SK-N-SH treated with all-trans-retinoic acid at 6 μM for 48 hours (cell line): ENCODE measurements at regions not wholly inside any gene's neighbourhood (a gene's known extent, or its start where the extent isn't known, plus 50 kb on each side); places are given as distances from the start of the nearest gene placed in this dataset.

Experiments
- ATAC-seq: fragments of 200-7000 bp; cut with Tn5 transposase; 3 replicates; pipeline ENCODE4 v1.9.1; 2020; ENCODE audit warnings: mild to moderate bottlenecking, moderate library complexity
- BACH2 ChIP-seq: fragments of 250-450 bp; sonication (Bioruptor Pico); IDR thresholded peaks from 2 replicates; pipeline ENCODE4 v1.9.0; 2021; ENCODE audit warnings: mild to moderate bottlenecking, borderline replicate concordance
- CREB5 ChIP-seq: fragments of 250-450 bp; sonication (Bioruptor Pico); IDR thresholded peaks from 2 replicates; pipeline ENCODE4 v1.5.1; 2020; ENCODE audit warnings: low read depth, mild to moderate bottlenecking, moderate library complexity
- CSDC2 ChIP-seq: fragments of 250-450 bp; sonication (Bioruptor Pico); IDR thresholded peaks from 2 replicates; pipeline ENCODE4 v1.5.0; 2020; ENCODE audit warnings: mild to moderate bottlenecking, moderate library complexity
- CSRNP3 ChIP-seq: fragments of 250-450 bp; sonication (Bioruptor Pico); IDR thresholded peaks from 2 replicates; pipeline ENCODE4 v1.5.1; 2021; ENCODE audit warnings: mild to moderate bottlenecking, moderate library complexity
- ESRRG ChIP-seq: fragments of 250-450 bp; sonication (Bioruptor Pico); IDR thresholded peaks from 2 replicates; pipeline ENCODE4 v1.6.1; 2021; ENCODE audit warnings: mild to moderate bottlenecking
- GLIS3 ChIP-seq: fragments of 250-450 bp; sonication (Bioruptor Pico); IDR thresholded peaks from 2 replicates; pipeline ENCODE4 v1.5.0; 2020; ENCODE audit warnings: mild to moderate bottlenecking, moderate library complexity
- ISL1 ChIP-seq: fragments of 250-450 bp; sonication (Bioruptor Pico); IDR thresholded peaks from 2 replicates; pipeline ENCODE4 v2.1.2; 2022; ENCODE audit warnings: mild to moderate bottlenecking, moderate library complexity
- OSR1 ChIP-seq: fragments of 250-450 bp; sonication (Bioruptor Pico); IDR thresholded peaks from 2 replicates; pipeline ENCODE4 v1.8.0; 2022; ENCODE audit warnings: moderate library complexity, mild to moderate bottlenecking, inconsistent platforms
- PATZ1 ChIP-seq: fragments of 250-450 bp; sonication (Bioruptor Pico); IDR thresholded peaks from 2 replicates; pipeline ENCODE4 v1.8.0; 2020; ENCODE audit warnings: mild to moderate bottlenecking, moderate library complexity, borderline replicate concordance
- POU6F1 ChIP-seq: fragments of 250-450 bp; sonication (Bioruptor Pico); IDR thresholded peaks from 2 replicates; pipeline ENCODE4 v1.8.0; 2021; ENCODE audit warnings: low read depth, mild to moderate bottlenecking, moderate library complexity, borderline replicate concordance
- PPARA ChIP-seq: fragments of 250-450 bp; sonication (Bioruptor Pico); IDR thresholded peaks from 2 replicates; pipeline ENCODE4 v1.5.0; 2020; ENCODE audit warnings: mild to moderate bottlenecking, borderline replicate concordance
- RARB ChIP-seq: fragments of 250-450 bp; sonication (Bioruptor Pico); IDR thresholded peaks from 2 replicates; pipeline ENCODE4 v1.8.0; 2021; ENCODE audit warnings: mild to moderate bottlenecking, moderate library complexity
- SNAI2 ChIP-seq: fragments of 250-450 bp; sonication (Bioruptor Pico); IDR thresholded peaks from 2 replicates; pipeline ENCODE4 v1.5.0; 2020; ENCODE audit warnings: mild to moderate bottlenecking, moderate library complexity
- TCF4 ChIP-seq: fragments of 250-450 bp; sonication (Bioruptor Pico); IDR thresholded peaks from 2 replicates; pipeline ENCODE4 v1.8.0; 2021; ENCODE audit warnings: mild to moderate bottlenecking, moderate library complexity, borderline replicate concordance
- TOX ChIP-seq: fragments of 250-450 bp; sonication (Bioruptor Pico); IDR thresholded peaks from 2 replicates; pipeline ENCODE4 v1.8.0; 2021; ENCODE audit warnings: mild to moderate bottlenecking, moderate library complexity, borderline replicate concordance
- TSHZ2 ChIP-seq: fragments of 250-450 bp; sonication (Bioruptor Pico); IDR thresholded peaks from 2 replicates; pipeline ENCODE4 v1.5.0; 2020; ENCODE audit warnings: mild to moderate bottlenecking, moderate library complexity
- ZC3H10 ChIP-seq: fragments of 250-450 bp; sonication (Bioruptor Pico); IDR thresholded peaks from 2 replicates; pipeline ENCODE4 v1.5.1; 2021; ENCODE audit warnings: mild to moderate bottlenecking, moderate library complexity
- ZFP3 ChIP-seq: fragments of 250-450 bp; sonication (Bioruptor Pico); IDR thresholded peaks from 2 replicates; pipeline ENCODE4 v1.5.0; 2020; ENCODE audit warnings: mild to moderate bottlenecking, moderate library complexity
- ZFP30 ChIP-seq: fragments of 450-650 bp; formaldehyde crosslinking; IDR thresholded peaks from 2 replicates; pipeline ENCODE4 v1.5.0; 2022; ENCODE audit warnings: mild to moderate bottlenecking, moderate library complexity
- ZNF565 ChIP-seq: fragments of 450-650 bp; formaldehyde crosslinking; conservative IDR thresholded peaks from 2 replicates; pipeline ENCODE4 v1.5.0; 2020; ENCODE audit warnings: low read depth, mild to moderate bottlenecking, moderate library complexity
- ZNF8 ChIP-seq: fragments of 450-650 bp; formaldehyde crosslinking; IDR thresholded peaks from 2 replicates; pipeline ENCODE4 v1.5.0; 2020; ENCODE audit warnings: mild to moderate bottlenecking, moderate library complexity

- ATAC-seq: peak; percentile 71
- TF ChIP-seq OSR1 (no peak), TSHZ2 (CRISPR knock-in tag) (no peak), ZC3H10 (no peak), CSRNP3 (CRISPR knock-in tag) (no peak), ZNF565 (no peak), SNAI2 (CRISPR knock-in tag) (no peak), TOX (CRISPR knock-in tag) (no peak), RARB (CRISPR knock-in tag) (no peak), GLIS3 (CRISPR knock-in tag) (no peak), BACH2 (no peak), PATZ1 (CRISPR knock-in tag) (no peak), ISL1 (CRISPR knock-in tag) (no peak), ZNF8 (CRISPR knock-in tag) (no peak), PPARA (CRISPR knock-in tag) (no peak), CREB5 (CRISPR knock-in tag) (no peak)
Measured at GRCh38 chr20:24160563-24161281, 172.1 kb upstream of the GGTLC1 start.

- ATAC-seq: no peak
- TF ChIP-seq OSR1: no peak
- no peak for TF ChIP-seq ZC3H10
- TF ChIP-seq ISL1 (CRISPR knock-in tag): no peak
- TF ChIP-seq PATZ1 (CRISPR knock-in tag): no peak
- no peak for TF ChIP-seq POU6F1 (CRISPR knock-in tag)
- TF ChIP-seq GLIS3 (CRISPR knock-in tag): no peak
- no peak for TF ChIP-seq TCF4
- TF ChIP-seq BACH2: no peak
- TF ChIP-seq SNAI2 (CRISPR knock-in tag): no peak
- no peak for TF ChIP-seq ESRRG (CRISPR knock-in tag)
Measured at GRCh38 chr20:24158281-24158680, 169.7 kb upstream of the GGTLC1 start.

- no peak for ATAC-seq
- TF ChIP-seq ZNF565 (no peak), ZFP30 (CRISPR knock-in tag) (no peak), CSDC2 (CRISPR knock-in tag) (no peak), POU6F1 (CRISPR knock-in tag) (no peak), OSR1 (no peak), PATZ1 (CRISPR knock-in tag) (no peak), PPARA (CRISPR knock-in tag) (no peak), ZFP3 (no peak), BACH2 (no peak), GLIS3 (CRISPR knock-in tag) (no peak), ZC3H10 (no peak)
Measured at GRCh38 chr20:24157213-24157612, 168.6 kb upstream of the GGTLC1 start.
